Liver (tissue), 3 donors: ENCODE measurements at regions not wholly inside any gene's neighbourhood (a gene's known extent, or its start where the extent isn't known, plus 50 kb on each side); places are given as distances from the start of the nearest gene placed in this dataset.

Experiments used
- CTCF ChIP-seq: fragments of 150-350 bp; IDR thresholded peaks from 2 replicates; pipeline ENCODE4 v1.5.1; 2017; ENCODE audit warnings: improper control_type of control experiment, low read depth, low read length; ENCODE audit not compliant: missing input control
- RAD21 ChIP-seq, 2 donors: IDR thresholded peaks; 2 replicates each; pipeline ENCODE4 v1.6.1; 2016; ENCODE audit warnings: antibody characterized with exemption in 2 of 2, mild to moderate bottlenecking in 2 of 2
- TF ChIP-seq, protein P1 (sequence below): IDR thresholded peaks from 2 replicates; pipeline ENCODE4 v1.6.1; 2016; ENCODE audit warnings: antibody characterized with exemption
- donor health status: healthy.
- donor health status: healthy.

- TF ChIP-seq CTCF (no peak), RAD21 (IDR thresholded peaks at IDR 0.05) (no peak)
- TF ChIP-seq, protein P1, sequence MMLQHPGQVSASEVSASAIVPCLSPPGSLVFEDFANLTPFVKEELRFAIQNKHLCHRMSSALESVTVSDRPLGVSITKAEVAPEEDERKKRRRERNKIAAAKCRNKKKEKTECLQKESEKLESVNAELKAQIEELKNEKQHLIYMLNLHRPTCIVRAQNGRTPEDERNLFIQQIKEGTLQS = no peak
These were observed 253.2 kb downstream of the ANKRD50 start for GRCh38 chr4:124459196-124459940.
